H1 (cell line): ENCODE measurements at regions not wholly inside any gene's neighbourhood (a gene's known extent, or its start where the extent isn't known, plus 50 kb on each side); places are given as distances from the start of the nearest gene placed in this dataset.

Source experiments
- CHD2 ChIP-seq: IDR thresholded peaks from 2 replicates; pipeline ENCODE4 v1.6.1; 2012; ENCODE audit warnings: low read length, improper control_type of control experiment
- CTCF ChIP-seq, 3 experiments: IDR thresholded peaks; 1 replicate in 2 of 3; 2 replicates in 1 of 3; pipeline versions ENCODE4 v1.5.1 to v1.6.1; 2011; ENCODE audit warnings: low read length in 3 of 3, mild to moderate bottlenecking in 3 of 3, inconsistent platforms in 2 of 3, low read depth in 1 of 3, moderate library complexity in 1 of 3; ENCODE audit not compliant: insufficient read depth in 1 of 3; ENCODE audit errors: control extremely low read depth in 1 of 3
- EP300 ChIP-seq, 2 experiments: IDR thresholded peaks; 1 replicate in 1 of 2; 2 replicates in 1 of 2; pipeline ENCODE4 v1.6.1; 2011 to 2012; ENCODE audit warnings: low read depth in 2 of 2, low read length in 2 of 2, mild to moderate bottlenecking in 2 of 2, borderline replicate concordance in 1 of 2, inconsistent platforms in 1 of 2, moderate library complexity in 1 of 2
- EZH2 ChIP-seq: fragments of 200-600 bp; sonication (generic); IDR thresholded peaks from 2 replicates; pipeline ENCODE4 v1.7.1; 2012; ENCODE audit warnings: low read depth, mild to moderate bottlenecking, moderate library complexity, low read length, inconsistent platforms; ENCODE audit not compliant: severe bottlenecking
- GABPA ChIP-seq: IDR thresholded peaks from 2 replicates; pipeline ENCODE4 v1.6.1; 2011; ENCODE audit warnings: mild to moderate bottlenecking, low read length, moderate library complexity, borderline replicate concordance; ENCODE audit not compliant: insufficient read depth
- MAFK ChIP-seq: IDR thresholded peaks from 2 replicates; pipeline ENCODE4 v1.6.1; 2012; ENCODE audit warnings: low read depth, mild to moderate bottlenecking, improper control_type of control experiment, low read length
- NRF1 ChIP-seq: IDR thresholded peaks from 2 replicates; pipeline ENCODE4 v1.6.1; 2011; ENCODE audit warnings: mild to moderate bottlenecking, low read depth, low read length, improper control_type of control experiment
- POLR2A ChIP-seq, 2 experiments: IDR thresholded peaks; 1 replicate in 1 of 2; 2 replicates in 1 of 2; pipeline ENCODE4 v1.6.1; 2011; ENCODE audit warnings: low read depth in 2 of 2, low read length in 2 of 2, mild to moderate bottlenecking in 2 of 2; ENCODE audit errors: control extremely low read depth in 1 of 2
- TBP ChIP-seq: IDR thresholded peaks from 2 replicates; pipeline ENCODE4 v1.6.1; 2011; ENCODE audit warnings: low read depth, low read length, improper control_type of control experiment
- TEAD4 ChIP-seq: IDR thresholded peaks from 2 replicates; pipeline ENCODE4 v1.6.1; 2012; ENCODE audit warnings: low read depth, low read length, inconsistent platforms, mixed read lengths
- YY1 ChIP-seq: IDR thresholded peaks from 2 replicates; pipeline ENCODE4 v1.6.1; 2011; ENCODE audit warnings: low read depth, mild to moderate bottlenecking, low read length
- ZNF274 ChIP-seq: IDR thresholded peaks from 2 replicates; pipeline ENCODE4 v1.7.0; 2012; ENCODE audit warnings: low read length, borderline replicate concordance; ENCODE audit errors: extremely low read depth
- TF ChIP-seq, protein P1 (sequence below): IDR thresholded peaks from 2 replicates; pipeline ENCODE4 v1.6.1; 2011; ENCODE audit warnings: low read length, improper control_type of control experiment

- TF ChIP-seq CTCF (IDR thresholded peaks at IDR 0.05; ENCODE audit: control extremely low read depth in 1 of 3, insufficient read depth in 1 of 3, low read depth in 1 of 3, low read length in 3 of 3) (no peak), EP300 (IDR thresholded peaks at IDR 0.05; ENCODE audit: borderline replicate concordance in 1 of 2, low read depth in 2 of 2, low read length in 2 of 2) (no peak), ZNF274 (no peak), MAFK (no peak), POLR2A (IDR thresholded peaks at IDR 0.05; ENCODE audit: control extremely low read depth in 1 of 2, low read depth in 2 of 2, low read length in 2 of 2) (no peak), NRF1 (no peak), TBP (no peak), TEAD4 (no peak), YY1 (no peak), CHD2 (no peak), GABPA (no peak), EZH2 (no peak)
- TF ChIP-seq, protein P1, sequence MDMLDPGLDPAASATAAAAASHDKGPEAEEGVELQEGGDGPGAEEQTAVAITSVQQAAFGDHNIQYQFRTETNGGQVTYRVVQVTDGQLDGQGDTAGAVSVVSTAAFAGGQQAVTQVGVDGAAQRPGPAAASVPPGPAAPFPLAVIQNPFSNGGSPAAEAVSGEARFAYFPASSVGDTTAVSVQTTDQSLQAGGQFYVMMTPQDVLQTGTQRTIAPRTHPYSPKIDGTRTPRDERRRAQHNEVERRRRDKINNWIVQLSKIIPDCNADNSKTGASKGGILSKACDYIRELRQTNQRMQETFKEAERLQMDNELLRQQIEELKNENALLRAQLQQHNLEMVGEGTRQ, result no peak
These were observed 716.3 kb downstream of the BRINP1 start for GRCh38 chr9:118652912-118653311.
